A673 (cell line): ENCODE measurements at regions not wholly inside any gene's neighbourhood (a gene's known extent, or its start where the extent isn't known, plus 50 kb on each side); places are given as distances from the start of the nearest gene placed in this dataset.

Experiments used
- CTCF ChIP-seq: fragments of 300-800, 200-600 bp; sonication (generic); conservative IDR thresholded peaks from 2 replicates; pipeline ENCODE4 v1.5.1; 2017; ENCODE audit warnings: low read depth, mild to moderate bottlenecking, antibody characterized with exemption, low read length, moderate library complexity, mixed read lengths
- EZH2 ChIP-seq: fragments of 200-600 bp; sonication (generic); IDR thresholded peaks from 2 replicates; pipeline ENCODE4 v1.6.1; 2017; ENCODE audit warnings: borderline replicate concordance, low read depth, mild to moderate bottlenecking, mixed read lengths, antibody characterized with exemption, low read length; ENCODE audit not compliant: poor library complexity, severe bottlenecking

GRCh38 chr3:107206945-107207344 is 170.3 kb upstream of the CCDC54 start:
- TF ChIP-seq CTCF = no peak
- TF ChIP-seq EZH2 = no peak
